NCI-H2107 treated with DMSO at 0.1 percent for 48 hours (cell line): ENCODE measurements at regions not wholly inside any gene's neighbourhood (a gene's known extent, or its start where the extent isn't known, plus 50 kb on each side); places are given as distances from the start of the nearest gene placed in this dataset.
"Not testable (repeated sequence)": the region's sequence is repeated elsewhere in the genome, so short reads cannot be mapped to it uniquely, and the experiment has no call there.

Experiments
- DNase-seq: peaks from one replicate; lab custom pipeline; 2025; ENCODE audit not compliant: unreplicated experiment; lab: John Stamatoyannopoulos, UW

GRCh38 chr14:106153362-106153955 lies 627.1 kb downstream of the TMEM121 start:
- not testable (repeated sequence) for DNase-seq

GRCh38 chr14:106163316-106163715 lies 636.9 kb downstream of the TMEM121 start:
- DNase-seq: no peak

GRCh38 chr14:106163812-106164211 lies 637.4 kb downstream of the TMEM121 start:
- not testable (repeated sequence) for DNase-seq

- no peak for DNase-seq
Observed at GRCh38 chr14:106166232-106166631, 639.8 kb downstream of the TMEM121 start.

- no peak for DNase-seq
Observed at GRCh38 chr14:106166650-106167204, 640.3 kb downstream of the TMEM121 start.

GRCh38 chr14:106170163-106170658 lies 643.8 kb downstream of the TMEM121 start:
- not testable (repeated sequence) for DNase-seq

- DNase-seq: no peak
Observed at GRCh38 chr14:106174206-106174605, 647.8 kb downstream of the TMEM121 start.

GRCh38 chr14:106177266-106178246 lies 651.2 kb downstream of the TMEM121 start:
- not testable (repeated sequence) for DNase-seq

GRCh38 chr14:106179761-106180160 lies 653.4 kb downstream of the TMEM121 start:
- no peak for DNase-seq

- not testable (repeated sequence) for DNase-seq
Observed at GRCh38 chr14:106184771-106185170, 658.4 kb downstream of the TMEM121 start.

GRCh38 chr14:106185174-106185836 lies 658.9 kb downstream of the TMEM121 start:
- DNase-seq: not testable (repeated sequence)

GRCh38 chr14:106185837-106186233 lies 659.5 kb downstream of the TMEM121 start:
- no peak for DNase-seq

GRCh38 chr14:106187216-106187615 lies 660.8 kb downstream of the TMEM121 start:
- DNase-seq: no peak

- not testable (repeated sequence) for DNase-seq
Observed at GRCh38 chr14:106192701-106193100, 666.3 kb downstream of the TMEM121 start.

- not testable (repeated sequence) for DNase-seq
Observed at GRCh38 chr14:106196459-106196858, 670.1 kb downstream of the TMEM121 start.

- DNase-seq: not testable (repeated sequence)
Observed at GRCh38 chr14:106197264-106197663, 670.9 kb downstream of the TMEM121 start.

GRCh38 chr14:106199097-106199496 lies 672.7 kb downstream of the TMEM121 start:
- no peak for DNase-seq

GRCh38 chr14:106200541-106201315 lies 674.3 kb downstream of the TMEM121 start:
- DNase-seq: no peak

GRCh38 chr14:106201376-106201775 lies 675.0 kb downstream of the TMEM121 start:
- DNase-seq: no peak

GRCh38 chr14:106203438-106203837 lies 677.1 kb downstream of the TMEM121 start:
- DNase-seq: no peak
